Kidney epithelial cell (primary cell): ENCODE measurements at regions not wholly inside any gene's neighbourhood (a gene's known extent, or its start where the extent isn't known, plus 50 kb on each side); places are given as distances from the start of the nearest gene placed in this dataset.

Experiments
- DNase-seq: peaks from one replicate; pipeline ENCODE4 v3.0.0-alpha.2; 2010; ENCODE audit warnings: low read depth
- H3K27me3 ChIP-seq: 2 replicates; pipeline ENCODE4 v1.6.0; 2011; ENCODE audit warnings: low read length; ENCODE audit not compliant: control insufficient read depth, insufficient read depth
- H3K36me3 ChIP-seq: 2 replicates; pipeline ENCODE4 v1.5.1; 2011; ENCODE audit warnings: low read length; ENCODE audit not compliant: control insufficient read depth, insufficient read depth
- H3K4me3 ChIP-seq: 2 replicates; pipeline ENCODE4 v1.5.1; 2011; ENCODE audit warnings: low read depth, mild to moderate bottlenecking, control low read depth, low read length
- TF ChIP-seq, protein P1 (sequence below): IDR thresholded peaks from 2 replicates; pipeline ENCODE4 v1.5.1; 2011; ENCODE audit warnings: mild to moderate bottlenecking, moderate library complexity, low read length, control low read depth, inconsistent platforms; ENCODE audit not compliant: insufficient read depth, poor library complexity, severe bottlenecking

DNA sequence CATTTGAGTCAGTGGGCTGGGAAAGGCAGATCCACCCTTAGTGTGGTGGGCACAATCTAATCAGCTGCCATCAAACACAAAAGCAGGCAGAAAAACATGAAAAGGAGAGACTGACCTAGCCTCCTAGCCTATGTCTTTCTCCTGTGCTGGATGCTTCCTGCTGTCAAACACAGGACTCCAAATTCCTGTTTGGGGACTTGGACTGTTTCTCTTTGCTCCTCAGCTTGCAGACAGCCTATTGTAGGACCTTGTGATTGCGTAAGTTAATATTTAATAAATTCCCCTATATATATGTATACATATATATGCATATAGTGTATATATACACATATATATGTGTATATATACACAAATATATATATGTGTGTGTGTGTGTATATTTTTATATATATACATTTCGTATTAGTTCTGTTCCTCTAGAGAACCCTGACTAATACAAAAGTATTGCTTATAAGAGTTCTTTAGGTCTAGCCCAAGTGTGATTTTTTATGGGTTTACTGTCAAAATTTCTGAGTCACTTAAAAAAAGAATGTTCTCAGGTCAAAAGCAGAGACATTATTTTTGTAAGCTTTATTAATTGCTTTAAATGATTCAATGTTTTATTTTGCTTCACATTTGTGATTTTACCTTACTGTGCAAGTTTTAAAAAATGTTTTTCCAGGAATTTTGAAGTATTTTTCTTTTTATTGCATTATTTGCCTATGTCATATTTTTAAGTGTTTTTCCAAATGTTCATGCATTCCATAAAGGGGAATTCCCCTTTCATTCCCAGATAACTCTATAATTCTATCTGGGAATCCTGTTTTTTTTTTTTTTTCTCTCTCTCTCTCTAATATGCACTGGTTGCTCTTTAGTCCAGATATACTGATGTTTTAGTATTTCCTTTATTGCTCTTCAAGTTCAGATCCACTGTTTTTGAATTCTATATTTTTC is 92.1 kb upstream of the ADAMTS5 start:
- Histone ChIP-seq H3K36me3 (no peaks in the 10 kb centered on the region), H3K27me3 (no peaks in the 10 kb centered on the region), H3K4me3 (no peak overlapping the region)
- no peak for DNase-seq
- TF ChIP-seq, protein P1, sequence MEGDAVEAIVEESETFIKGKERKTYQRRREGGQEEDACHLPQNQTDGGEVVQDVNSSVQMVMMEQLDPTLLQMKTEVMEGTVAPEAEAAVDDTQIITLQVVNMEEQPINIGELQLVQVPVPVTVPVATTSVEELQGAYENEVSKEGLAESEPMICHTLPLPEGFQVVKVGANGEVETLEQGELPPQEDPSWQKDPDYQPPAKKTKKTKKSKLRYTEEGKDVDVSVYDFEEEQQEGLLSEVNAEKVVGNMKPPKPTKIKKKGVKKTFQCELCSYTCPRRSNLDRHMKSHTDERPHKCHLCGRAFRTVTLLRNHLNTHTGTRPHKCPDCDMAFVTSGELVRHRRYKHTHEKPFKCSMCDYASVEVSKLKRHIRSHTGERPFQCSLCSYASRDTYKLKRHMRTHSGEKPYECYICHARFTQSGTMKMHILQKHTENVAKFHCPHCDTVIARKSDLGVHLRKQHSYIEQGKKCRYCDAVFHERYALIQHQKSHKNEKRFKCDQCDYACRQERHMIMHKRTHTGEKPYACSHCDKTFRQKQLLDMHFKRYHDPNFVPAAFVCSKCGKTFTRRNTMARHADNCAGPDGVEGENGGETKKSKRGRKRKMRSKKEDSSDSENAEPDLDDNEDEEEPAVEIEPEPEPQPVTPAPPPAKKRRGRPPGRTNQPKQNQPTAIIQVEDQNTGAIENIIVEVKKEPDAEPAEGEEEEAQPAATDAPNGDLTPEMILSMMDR: no peak

DNA sequence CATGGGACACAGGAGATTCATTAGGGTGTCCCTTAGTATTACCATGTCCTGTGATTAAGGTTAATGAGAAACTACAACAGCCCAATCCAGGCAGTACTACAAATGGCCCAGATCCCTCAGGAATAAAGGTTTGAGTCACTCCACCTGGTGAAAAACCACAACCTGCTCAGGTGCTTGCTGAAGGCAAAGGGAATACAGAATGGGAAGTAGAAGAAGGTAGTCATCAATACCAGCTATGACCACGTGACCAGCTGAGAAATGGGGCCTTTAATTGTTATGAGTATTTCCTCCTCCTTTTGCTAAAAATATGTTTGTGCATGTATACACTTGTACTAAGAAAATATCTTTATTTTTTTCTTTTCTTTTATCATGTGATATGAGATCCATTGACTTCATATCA is 91.1 kb upstream of the ADAMTS5 start:
- Histone ChIP-seq H3K36me3 (no peaks in the 10 kb centered on the region), H3K4me3 (no peak overlapping the region), H3K27me3 (no peaks in the 10 kb centered on the region)
- no peak for DNase-seq
- TF ChIP-seq, protein P1: no peak

DNA sequence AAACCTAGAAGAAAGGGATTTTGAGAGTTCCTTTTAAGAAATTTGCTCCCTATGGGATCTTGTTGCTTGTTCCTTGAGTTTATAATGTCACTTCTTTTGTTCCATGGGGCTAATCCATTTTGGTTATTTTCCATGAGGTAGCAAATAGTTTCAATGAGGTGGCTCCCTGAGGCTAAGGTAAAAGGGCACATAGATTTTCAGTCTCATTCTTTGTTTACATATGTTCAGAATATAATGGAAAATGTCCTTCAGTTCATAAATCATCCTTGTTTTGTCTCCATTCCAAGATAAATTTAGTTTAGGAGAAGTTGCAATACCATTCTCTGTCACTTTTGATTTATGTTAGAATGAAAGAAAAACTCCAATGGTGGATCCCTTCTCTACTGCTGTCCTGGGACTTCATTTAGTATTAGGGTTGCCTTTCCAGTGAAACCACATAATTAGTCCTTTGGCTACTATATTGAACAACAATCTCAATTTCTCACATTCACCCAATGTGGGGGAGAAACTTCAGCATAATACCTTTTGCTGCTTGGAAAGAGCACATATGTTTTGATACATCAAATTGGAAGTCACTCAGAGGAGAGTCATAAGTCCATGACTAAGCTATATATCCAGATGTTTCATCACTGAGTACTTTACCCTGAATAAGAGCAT is 80.9 kb upstream of the ADAMTS5 start:
- Histone ChIP-seq H3K4me3 (no peak overlapping the region), H3K36me3 (no peaks in the 10 kb centered on the region), H3K27me3 (no peaks in the 10 kb centered on the region)
- DNase-seq: no peak
- TF ChIP-seq, protein P1: no peak

DNA sequence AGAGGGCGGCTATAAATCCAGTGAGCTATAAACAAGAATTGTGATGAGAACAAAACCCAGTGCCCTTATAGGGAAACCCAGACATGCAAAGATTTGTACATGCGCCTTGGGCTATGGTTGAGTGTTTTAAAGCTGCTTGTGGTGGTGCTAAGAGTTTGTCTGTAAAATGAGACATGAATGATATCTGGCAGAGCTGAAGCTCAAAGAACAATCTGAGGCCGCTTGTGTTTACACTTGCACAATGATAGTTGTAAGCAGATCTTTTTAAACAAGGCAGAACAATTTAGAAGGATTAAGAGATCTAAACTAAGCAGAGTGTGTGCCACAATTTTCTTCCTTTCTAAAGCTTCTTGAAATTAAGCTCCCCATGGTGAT is 80.4 kb upstream of the ADAMTS5 start:
- DNase-seq: no peak
- no peaks in the 10 kb centered on the region for H3K36me3 ChIP-seq
- TF ChIP-seq, protein P1: no peak
- H3K27me3 ChIP-seq: no peaks in the 10 kb centered on the region
- H3K4me3 ChIP-seq: no peak overlapping the region

DNA sequence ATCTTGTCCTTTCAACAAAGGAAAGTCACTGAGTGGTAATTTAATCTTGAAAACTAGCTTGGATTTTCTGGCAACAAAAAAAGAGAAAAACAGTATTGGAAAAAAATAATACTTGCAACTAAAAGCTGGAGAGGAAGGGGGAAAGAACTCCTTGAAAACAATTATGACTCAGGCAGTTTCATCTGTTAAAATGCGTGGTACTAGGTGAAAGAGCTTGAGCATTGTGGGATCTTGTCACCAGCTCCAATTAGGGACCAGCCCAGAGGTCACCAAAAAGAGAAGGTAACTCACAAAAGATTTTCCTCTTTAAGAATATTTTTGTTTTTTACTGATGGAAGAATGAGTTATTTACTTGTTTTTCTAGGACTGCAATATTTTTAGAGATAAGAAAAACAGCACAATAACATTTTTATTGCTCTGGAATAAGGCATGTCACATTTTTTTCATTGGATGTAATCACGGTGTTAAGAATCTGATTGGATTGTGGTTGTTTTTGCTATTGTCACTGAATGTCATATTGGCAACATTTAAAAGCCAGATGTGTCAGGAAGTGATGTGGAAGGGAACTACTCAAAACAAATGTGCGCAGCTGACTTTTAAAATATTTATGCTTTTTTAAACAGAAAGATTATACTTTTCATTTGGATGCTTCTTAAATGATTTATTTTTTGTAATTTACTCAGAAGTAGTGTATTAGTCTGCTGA is 78.5 kb upstream of the ADAMTS5 start:
- Histone ChIP-seq H3K36me3 (no peaks in the 10 kb centered on the region), H3K27me3 (no peaks in the 10 kb centered on the region), H3K4me3 (no peak overlapping the region)
- TF ChIP-seq, protein P1: no peak
- DNase-seq: no peak
